Pancreas (tissue), 10 donors: ENCODE measurements at regions not wholly inside any gene's neighbourhood (a gene's known extent, or its start where the extent isn't known, plus 50 kb on each side); places are given as distances from the start of the nearest gene placed in this dataset.

Experiments
- ATAC-seq, 4 donors: fragments of 200-7000 bp; cut with Tn5 transposase; one replicate each; pipeline versions ENCODE4 v1.8.0 to v1.9.1; 2020; ENCODE audit warnings: mild to moderate bottlenecking in 4 of 4, moderate library complexity in 4 of 4
- DNase-seq, 6 donors: peaks; one replicate each; pipeline ENCODE4 v3.0.0-alpha.2; 2020
- FAIRE-seq: peaks from 2 replicates; lab custom pipeline; 2012; peaks lifted over from hg19 to GRCh38; lab: Jason Lieb, UNC
- H3K27ac ChIP-seq, 4 donors: fragments of 200-600 bp; sonication (generic); 1 replicate in 3 of 4; 2 replicates in 1 of 4; pipeline versions ENCODE4 v1.5.0 to v1.8.0; 2020
- H3K27me3 ChIP-seq, 4 donors: fragments of 200-600 bp; one replicate each; pipeline ENCODE4 v1.8.0; 2021
- H3K36me3 ChIP-seq, 3 donors: fragments of 200-600 bp; sonication (generic) in 1 of 3; one replicate each; pipeline versions ENCODE4 v1.5.0 to v1.8.0; 2020 to 2021
- H3K4me1 ChIP-seq, 3 donors: fragments of 200-600 bp; one replicate each; pipeline ENCODE4 v1.8.0; 2021
- H3K4me3 ChIP-seq, 4 donors: fragments of 200-600 bp; sonication (generic) in 2 of 4; one replicate each; pipeline versions ENCODE4 v1.5.0 to v1.8.0; 2020 to 2021
- H3K9me3 ChIP-seq, 4 donors: fragments of 200-600 bp; one replicate each; pipeline ENCODE4 v1.8.0; 2021
- CTCF ChIP-seq, 4 donors: fragments of 200-600 bp; sonication (generic) in 3 of 4; IDR thresholded peaks; one replicate each; pipeline versions ENCODE4 v1.5.0 to v1.8.0; 2021; ENCODE audit warnings: antibody characterized with exemption in 4 of 4
- WGBS, 2 donors: extraction: QIAGEN DNeasy Blood & Tissue Kit; methylation state at CpG; one replicate each; pipeline ENCODE4 v1.1.7; 2013; 5-methylcytosine and 5-hydroxymethylcytosine counted together
- intact Hi-C, 3 donors: fragments of 100-400 bp; cut with DNase I; formaldehyde crosslinking; loops; one replicate each; pipeline versions ENCODE4 v1.11.1 to v1.14.2; 2022
- donor health status: healthy with polysubstance abuse.
- donor health status: DM: no; HTN: no; CAD: no; lungs with moderate emphysema.
- donor health status: DM: no; HTN: no; CAD: no.
- donor health status: control.
- donor health status: control.
- donor health status: Bipolar disorder and iron deficiency.
- donor health status: DM: yes; HTN: yes; CAD: no.
- donor health status: DM: no; HTN: no; CAD: no.
- donor health status: DM: no; HTN: no; CAD: no.
- donor health status: DM: yes; HTN: yes; CAD: no.

- no peak overlapping the region for H3K4me3 ChIP-seq
- FAIRE-seq, result no peak
- H3K27me3 ChIP-seq, result no peaks in the 10 kb centered on the region
- intact Hi-C loops, result no loop called here
- WGBS, 2 donors, result 65 to 70% methylated on average over 8 of the region's 8 CpGs
- H3K36me3 ChIP-seq, result no peaks in the 10 kb centered on the region
- H3K4me1 ChIP-seq, result no peaks in the 10 kb centered on the region
- H3K9me3 ChIP-seq, result no peaks in the 10 kb centered on the region
- H3K27ac ChIP-seq, result no peak overlapping the region
- no peak for DNase-seq
- no peak for TF ChIP-seq CTCF (IDR thresholded peaks at IDR 0.05)
- ATAC-seq, result no peak
Observed at GRCh38 chr12:94717108-94717507, 66.8 kb upstream of the TMCC3 start.

GRCh38 chr12:94716339-94716738 is 66.0 kb upstream of the TMCC3 start:
- Histone ChIP-seq H3K9me3 (no peaks in the 10 kb centered on the region), H3K27ac (no peak overlapping the region), H3K4me1 (no peaks in the 10 kb centered on the region), H3K4me3 (no peak overlapping the region), H3K36me3 (no peaks in the 10 kb centered on the region), H3K27me3 (no peaks in the 10 kb centered on the region)
- WGBS, 2 donors, result 61 to 83% methylated on average over 6 of the region's 6 CpGs
- DNase-seq (no peak), FAIRE-seq (no peak), ATAC-seq (no peak)
- TF ChIP-seq CTCF (IDR thresholded peaks at IDR 0.05), result no peak
- intact Hi-C loops, result no loop called here

DNA sequence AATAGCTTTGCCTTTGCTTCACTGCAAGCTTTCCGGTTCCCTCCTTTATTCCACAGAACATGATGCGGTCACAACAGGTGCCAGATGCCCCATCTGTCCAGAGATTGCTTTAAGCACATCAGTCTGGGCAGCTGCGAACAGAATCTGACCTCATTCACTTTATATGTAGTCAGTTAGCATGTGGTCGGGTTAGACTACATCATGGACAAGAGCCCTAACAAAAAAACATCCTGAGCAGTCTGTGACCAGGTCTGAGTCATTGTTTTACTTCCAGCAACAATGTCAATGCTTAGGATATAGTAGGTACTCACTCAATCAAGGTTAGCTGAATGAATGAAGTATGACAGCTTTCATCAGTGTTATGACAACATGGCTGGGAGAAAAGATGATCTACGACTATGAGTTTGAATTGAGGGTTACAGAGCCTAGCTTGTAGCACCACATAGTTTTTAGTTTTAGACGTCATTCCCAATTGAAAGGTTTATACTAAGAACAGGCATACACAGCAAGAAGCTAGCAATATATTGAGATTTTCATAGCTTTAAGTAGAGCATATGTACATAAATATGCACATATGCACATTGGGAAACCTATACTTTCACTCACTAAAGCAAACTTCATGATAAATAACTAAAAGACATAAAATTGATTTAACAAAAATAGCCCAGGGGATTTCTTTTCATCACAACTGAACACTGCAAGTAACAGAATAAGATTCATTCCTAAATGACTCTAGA is 64.2 kb upstream of the TMCC3 start:
- Histone ChIP-seq H3K27ac (no peak overlapping the region), H3K4me1 (no peaks in the 10 kb centered on the region), H3K4me3 (no peak overlapping the region), H3K27me3 (peaks cover 0 to 3% (median 0%) of the 10 kb centered on the region in 4 donors), H3K9me3 (no peaks in the 10 kb centered on the region), H3K36me3 (no peaks in the 10 kb centered on the region)
- no peak for TF ChIP-seq CTCF (IDR thresholded peaks at IDR 0.05)
- intact Hi-C loops, result no loop called here
- ATAC-seq (peak in 2 of 4 donors; percentile 55 to 77), FAIRE-seq (no peak), DNase-seq (no peak)
- 70 to 71% methylated on average over 6 of the region's 6 CpGs for WGBS, 2 donors

GRCh38 chr12:94712815-94713515 is 62.6 kb upstream of the TMCC3 start:
- no peaks in the 10 kb centered on the region for H3K4me1 ChIP-seq
- intact Hi-C loops, result no loop called here
- DNase-seq (no peak), FAIRE-seq (no peak), ATAC-seq (peak in 2 of 4 donors; percentile 50 to 59)
- peaks cover 0 to 3% (median 0%) of the 10 kb centered on the region in 4 donors for H3K27me3 ChIP-seq
- H3K36me3 ChIP-seq, result no peaks in the 10 kb centered on the region
- no peak overlapping the region for H3K27ac ChIP-seq
- no peaks in the 10 kb centered on the region for H3K9me3 ChIP-seq
- 79 to 80% methylated on average over 7 of the region's 7 CpGs for WGBS, 2 donors
- no peak for TF ChIP-seq CTCF (IDR thresholded peaks at IDR 0.05)
- no peak overlapping the region for H3K4me3 ChIP-seq

DNA sequence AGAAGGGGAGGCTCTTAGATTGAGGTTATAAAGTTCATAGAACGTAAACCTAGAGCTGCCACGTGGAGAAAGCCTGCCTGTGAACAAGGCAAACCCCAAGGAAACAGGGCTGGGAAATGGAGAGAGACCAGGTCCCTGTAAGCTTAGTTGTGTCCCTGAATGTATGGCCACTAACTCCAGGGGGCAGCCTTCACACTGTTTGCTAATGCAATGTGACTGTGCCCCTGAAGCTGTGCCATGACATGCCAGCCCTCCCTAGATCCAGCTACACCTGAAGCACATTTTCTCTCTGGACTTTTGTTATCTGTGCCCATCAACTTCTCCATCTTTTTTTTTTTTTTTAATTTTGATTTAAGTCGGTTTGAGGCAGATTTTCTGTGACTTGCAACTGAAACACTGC is 60.6 kb upstream of the TMCC3 start:
- DNase-seq (no peak), FAIRE-seq (no peak), ATAC-seq (peak in 1 of 4 donors; percentile 51)
- intact Hi-C loops, result no loop called here
- WGBS, 2 donors, result 65 to 72% methylated on average over 3 of the region's 3 CpGs
- Histone ChIP-seq H3K4me1 (no peaks in the 10 kb centered on the region), H3K9me3 (no peaks in the 10 kb centered on the region), H3K4me3 (no peak overlapping the region), H3K36me3 (no peaks in the 10 kb centered on the region), H3K27me3 (peaks cover 0 to 3% (median 0%) of the 10 kb centered on the region in 4 donors), H3K27ac (no peak overlapping the region)
- no peak for TF ChIP-seq CTCF (IDR thresholded peaks at IDR 0.05)
